Stomach (tissue), 8 donors: ENCODE measurements at regions not wholly inside any gene's neighbourhood (a gene's known extent, or its start where the extent isn't known, plus 50 kb on each side); places are given as distances from the start of the nearest gene placed in this dataset.

ENCODE experiments used
- DNase-seq, 2 donors: peaks; one replicate each; pipeline versions ENCODE4 v3.0.0 to v3.0.0-alpha.2; 2013 to 2019
- H3K27ac ChIP-seq, 5 donors: fragments of 200-600 bp in 4 of 5; sonication (generic) in 4 of 5; one replicate each; pipeline ENCODE4 v1.5.1; 2013 to 2019; ENCODE audit warnings: mild to moderate bottlenecking in 1 of 5, moderate library complexity in 1 of 5
- H3K27me3 ChIP-seq, 3 donors: fragments of 200-600 bp; sonication (generic); one replicate each; pipeline ENCODE4 v1.5.1; 2017 to 2019; ENCODE audit warnings: mixed run types in 1 of 3
- H3K36me3 ChIP-seq, 4 donors: fragments of 200-600 bp; sonication (generic); 1 replicate in 3 of 4; 2 replicates in 1 of 4; pipeline ENCODE4 v1.5.1; 2016 to 2019
- H3K4me1 ChIP-seq, 4 donors: fragments of 200-600 bp; sonication (generic); one replicate each; pipeline ENCODE4 v1.5.1; 2016 to 2019
- H3K4me3 ChIP-seq, 4 donors: fragments of 200-600 bp; sonication (generic) in 3 of 4; one replicate each; pipeline ENCODE4 v1.5.1; 2016 to 2019; ENCODE audit warnings: mild to moderate bottlenecking in 1 of 4
- H3K9me3 ChIP-seq, 4 donors: fragments of 200-600 bp; sonication (generic); one replicate each; pipeline ENCODE4 v1.5.1; 2016 to 2019
- CTCF ChIP-seq, 7 experiments: fragments of 450-650 bp in 4 of 7; fragments of 200-600 bp in 3 of 7; sonication (generic) in 3 of 7; IDR thresholded peaks; one replicate each; pipeline ENCODE4 v1.5.1; 2016 to 2019; ENCODE audit warnings: antibody characterized with exemption in 7 of 7, control low read depth in 2 of 7, mild to moderate bottlenecking in 1 of 7
- EP300 ChIP-seq: sonication (generic); formaldehyde crosslinking; IDR thresholded peaks from one replicate; pipeline ENCODE4 v1.6.1; 2017; ENCODE audit warnings: antibody characterized with exemption
- POLR2A ChIP-seq, 4 donors: fragments of 450-650 bp; IDR thresholded peaks; one replicate each; pipeline ENCODE4 v1.6.1; 2016; ENCODE audit warnings: antibody characterized with exemption in 4 of 4, control low read depth in 2 of 4, mild to moderate bottlenecking in 1 of 4, moderate library complexity in 1 of 4
- POLR2AphosphoS5 ChIP-seq, 3 donors: sonication (generic); formaldehyde crosslinking; IDR thresholded peaks; one replicate each; pipeline ENCODE4 v1.6.1; 2016; ENCODE audit warnings: antibody characterized with exemption in 3 of 3
- WGBS, 5 donors: extraction: QIAGEN DNeasy Blood & Tissue Kit in 3 of 5; methylation state at CpG; one replicate each; pipeline versions ENCODE4 v1.1.5 to v1.1.7; 2013 to 2018; 5-methylcytosine and 5-hydroxymethylcytosine counted together
- intact Hi-C: fragments of 100-400 bp; cut with DNase I; formaldehyde crosslinking; loops from one replicate; pipeline ENCODE4 v1.15.1; 2023; ENCODE audit warnings: low total_unique reads
- donor health status: healthy with polysubstance abuse.
- donor health status: Bipolar disorder and iron deficiency.
- donor health status: healthy.

- Histone ChIP-seq H3K4me3 (no peak overlapping the region), H3K36me3 (no peaks in the 10 kb centered on the region), H3K4me1 (no peaks in the 10 kb centered on the region), H3K9me3 (no peaks in the 10 kb centered on the region), H3K27me3 (peaks cover 0 to 30% (median 0%) of the 10 kb centered on the region in 3 donors), H3K27ac (no peak overlapping the region)
- DNase-seq = no peak
- 35 to 68% (median 54%) methylated on average over 4 of the region's 4 CpGs for whole genome bisulfite sequencing, 5 donors
- intact Hi-C loops = no loop called here
- TF ChIP-seq POLR2AphosphoS5 (IDR thresholded peaks at IDR 0.05) (no peak), POLR2A (IDR thresholded peaks at IDR 0.05) (no peak), CTCF (IDR thresholded peaks at IDR 0.05) (no peak), EP300 (no peak)
These were observed 411.7 kb downstream of the PTPRU start for GRCh38 chr1:29648026-29648425.

GRCh38 chr1:29647581-29647980 is 411.3 kb downstream of the PTPRU start:
- Histone ChIP-seq H3K36me3 (no peaks in the 10 kb centered on the region), H3K4me1 (no peaks in the 10 kb centered on the region), H3K27ac (no peak overlapping the region), H3K9me3 (no peaks in the 10 kb centered on the region), H3K4me3 (no peak overlapping the region), H3K27me3 (peaks cover 0 to 32% (median 0%) of the 10 kb centered on the region in 3 donors)
- 62 to 79% (median 70%) methylated on average over 1 of the region's 1 CpG for WGBS, 5 donors
- TF ChIP-seq EP300 (no peak), CTCF (IDR thresholded peaks at IDR 0.05) (no peak), POLR2AphosphoS5 (IDR thresholded peaks at IDR 0.05) (no peak), POLR2A (IDR thresholded peaks at IDR 0.05) (no peak)
- no peak for DNase-seq
- intact Hi-C loops = no loop called here

- DNase-seq = no peak
- 84 to 86% (median 86%) methylated on average over 7 of the region's 7 CpGs for WGBS, 5 donors
- intact Hi-C loops = no loop called here
- no peak overlapping the region for H3K27ac ChIP-seq
- H3K27me3 ChIP-seq = peaks cover 0 to 41% (median 0%) of the 10 kb centered on the region in 3 donors
- no peak overlapping the region for H3K4me3 ChIP-seq
- H3K36me3 ChIP-seq = no peaks in the 10 kb centered on the region
- TF ChIP-seq POLR2A (IDR thresholded peaks at IDR 0.05) (no peak), EP300 (no peak), CTCF (IDR thresholded peaks at IDR 0.05) (no peak), POLR2AphosphoS5 (IDR thresholded peaks at IDR 0.05) (no peak)
- H3K4me1 ChIP-seq = no peaks in the 10 kb centered on the region
- H3K9me3 ChIP-seq = no peaks in the 10 kb centered on the region
These were observed 409.9 kb downstream of the PTPRU start for GRCh38 chr1:29646161-29646775.

- Histone ChIP-seq H3K4me3 (no peak overlapping the region), H3K4me1 (no peaks in the 10 kb centered on the region), H3K36me3 (no peaks in the 10 kb centered on the region), H3K27me3 (peaks cover 0 to 39% (median 0%) of the 10 kb centered on the region in 3 donors), H3K27ac (no peak overlapping the region), H3K9me3 (no peaks in the 10 kb centered on the region)
- intact Hi-C loops = no loop called here
- DNase-seq = no peak
- WGBS, 5 donors = 58 to 68% (median 61%) methylated on average over 9 of the region's 9 CpGs
- TF ChIP-seq POLR2AphosphoS5 (IDR thresholded peaks at IDR 0.05) (no peak), POLR2A (IDR thresholded peaks at IDR 0.05) (no peak)
These were observed 409.3 kb downstream of the PTPRU start for GRCh38 chr1:29645586-29645985.

- Histone ChIP-seq H3K27me3 (peaks cover 0 to 31% (median 0%) of the 10 kb centered on the region in 3 donors), H3K9me3 (no peaks in the 10 kb centered on the region), H3K4me1 (no peaks in the 10 kb centered on the region), H3K27ac (no peak overlapping the region), H3K4me3 (no peak overlapping the region), H3K36me3 (no peaks in the 10 kb centered on the region)
- TF ChIP-seq POLR2AphosphoS5 (IDR thresholded peaks at IDR 0.05) (no peak), POLR2A (IDR thresholded peaks at IDR 0.05) (no peak), CTCF (IDR thresholded peaks at IDR 0.05) (no peak), EP300 (no peak)
- intact Hi-C loops = no loop called here
- WGBS, 5 donors = 52 to 72% (median 64%) methylated on average over 4 of the region's 4 CpGs
- DNase-seq = no peak
These were observed 408.5 kb downstream of the PTPRU start for GRCh38 chr1:29644812-29645211.
